ENCODE measurements at regions not wholly inside any gene's neighbourhood (a gene's known extent, or its start where the extent isn't known, plus 50 kb on each side); places are given as distances from the start of the nearest gene placed in this dataset.

- DNase-seq (ENCODE audit: low read depth in 2 of 2): no peak
- no peak for TF ChIP-seq CTCF (IDR thresholded peaks at IDR 0.05; ENCODE audit: low read depth, low read length)
- no peak overlapping the region for H3K4me3 ChIP-seq (replicated peaks in 1 of 2; ENCODE audit: low read depth in 2 of 2, low read length in 2 of 2)
These were observed 382.6 kb downstream of the AGTPBP1 start for GRCh38 chr9:85359161-85359560.

GRCh38 chr9:85349046-85349445 is 392.7 kb downstream of the AGTPBP1 start:
- TF ChIP-seq CTCF (IDR thresholded peaks at IDR 0.05; ENCODE audit: low read depth, low read length): no peak
- no peak for DNase-seq (ENCODE audit: low read depth in 2 of 2)
- H3K4me3 ChIP-seq (replicated peaks in 1 of 2; ENCODE audit: low read depth in 2 of 2, low read length in 2 of 2): no peak overlapping the region

GRCh38 chr9:85347541-85347940 is 394.2 kb downstream of the AGTPBP1 start:
- no peak for DNase-seq (ENCODE audit: low read depth in 2 of 2)
- no peak overlapping the region for H3K4me3 ChIP-seq (replicated peaks in 1 of 2; ENCODE audit: low read depth in 2 of 2, low read length in 2 of 2)
- no peak for TF ChIP-seq CTCF (IDR thresholded peaks at IDR 0.05; ENCODE audit: low read depth, low read length)

GRCh38 chr9:85344901-85345300 is 396.9 kb downstream of the AGTPBP1 start:
- DNase-seq (ENCODE audit: low read depth in 2 of 2): no peak
- no peak overlapping the region for H3K4me3 ChIP-seq (replicated peaks in 1 of 2; ENCODE audit: low read depth in 2 of 2, low read length in 2 of 2)
- no peak for TF ChIP-seq CTCF (IDR thresholded peaks at IDR 0.05; ENCODE audit: low read depth, low read length)

- no peak overlapping the region for H3K4me3 ChIP-seq (replicated peaks in 1 of 2; ENCODE audit: low read depth in 2 of 2, low read length in 2 of 2)
- no peak for DNase-seq (ENCODE audit: low read depth in 2 of 2)
- TF ChIP-seq CTCF (IDR thresholded peaks at IDR 0.05; ENCODE audit: low read depth, low read length): no peak
These were observed 402.4 kb downstream of the AGTPBP1 start for GRCh38 chr9:85339338-85339737.

GRCh38 chr9:85334228-85334627 is 407.5 kb downstream of the AGTPBP1 start:
- DNase-seq (ENCODE audit: low read depth in 2 of 2): no peak
- TF ChIP-seq CTCF (IDR thresholded peaks at IDR 0.05; ENCODE audit: low read depth, low read length): no peak
- H3K4me3 ChIP-seq (replicated peaks in 1 of 2; ENCODE audit: low read depth in 2 of 2, low read length in 2 of 2): no peak overlapping the region

- DNase-seq (ENCODE audit: low read depth in 2 of 2): no peak
- no peak overlapping the region for H3K4me3 ChIP-seq (replicated peaks in 1 of 2; ENCODE audit: low read depth in 2 of 2, low read length in 2 of 2)
- TF ChIP-seq CTCF (IDR thresholded peaks at IDR 0.05; ENCODE audit: low read depth, low read length): no peak
These were observed 409.3 kb downstream of the AGTPBP1 start for GRCh38 chr9:85332487-85332886.

Data from cardiac fibroblast (primary cell).